ENCODE measurements at regions not wholly inside any gene's neighbourhood (a gene's known extent, or its start where the extent isn't known, plus 50 kb on each side); places are given as distances from the start of the nearest gene placed in this dataset.
"Not testable (repeated sequence)": the region's sequence is repeated elsewhere in the genome, so short reads cannot be mapped to it uniquely, and the experiment has no call there.

DNA sequence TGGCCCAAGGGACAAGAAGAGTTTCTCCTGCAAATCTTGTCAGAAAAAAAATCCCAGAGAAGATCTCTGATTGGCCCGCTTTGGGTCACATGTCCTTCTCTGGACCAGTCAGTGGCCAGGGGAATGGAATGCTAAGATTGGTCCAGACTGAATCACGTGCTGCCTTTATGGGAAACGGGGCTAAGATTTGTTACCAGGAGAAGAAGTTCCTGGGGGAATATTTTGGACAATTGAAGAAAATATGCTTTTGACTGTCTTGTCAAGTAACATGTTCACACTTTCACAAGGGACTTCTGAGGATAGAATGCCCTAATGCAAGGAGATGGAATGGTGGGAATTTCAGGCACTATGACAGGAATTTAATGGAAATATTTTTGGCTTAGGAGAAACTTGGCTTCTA is 74.1 kb upstream of the SH3PXD2B start:
- peak; percentile 57 for DNase-seq (ENCODE audit: low spot score)

DNA sequence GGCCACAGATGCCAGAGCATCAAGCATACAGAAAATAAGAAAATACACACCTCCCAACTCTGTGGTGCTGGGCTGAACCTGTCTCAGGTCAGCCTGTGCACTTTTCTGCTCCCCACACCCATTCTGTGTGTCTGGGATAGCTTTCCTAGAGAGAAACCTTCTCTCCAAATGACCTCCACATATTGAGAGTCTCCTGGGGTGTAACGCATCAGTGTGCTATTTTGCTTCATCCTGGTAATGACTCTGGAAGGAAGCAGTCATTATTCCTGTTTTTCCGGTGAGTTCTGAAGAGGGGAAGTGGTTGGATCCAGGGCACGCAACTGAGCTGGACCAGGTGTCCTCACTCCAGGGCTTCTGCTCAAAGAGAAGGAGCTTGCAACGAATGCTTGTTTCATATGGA is 73.2 kb upstream of the SH3PXD2B start:
- DNase-seq (ENCODE audit: low spot score) = peak; percentile 4

GRCh38 chr5:172525996-172526360 is 71.7 kb upstream of the SH3PXD2B start:
- DNase-seq (ENCODE audit: low spot score) = no peak

GRCh38 chr5:172525307-172525995 is 71.1 kb upstream of the SH3PXD2B start:
- DNase-seq (ENCODE audit: low spot score) = no peak

GRCh38 chr5:172524573-172525021 is 70.3 kb upstream of the SH3PXD2B start:
- peak; percentile 6 for DNase-seq (ENCODE audit: low spot score)

DNA sequence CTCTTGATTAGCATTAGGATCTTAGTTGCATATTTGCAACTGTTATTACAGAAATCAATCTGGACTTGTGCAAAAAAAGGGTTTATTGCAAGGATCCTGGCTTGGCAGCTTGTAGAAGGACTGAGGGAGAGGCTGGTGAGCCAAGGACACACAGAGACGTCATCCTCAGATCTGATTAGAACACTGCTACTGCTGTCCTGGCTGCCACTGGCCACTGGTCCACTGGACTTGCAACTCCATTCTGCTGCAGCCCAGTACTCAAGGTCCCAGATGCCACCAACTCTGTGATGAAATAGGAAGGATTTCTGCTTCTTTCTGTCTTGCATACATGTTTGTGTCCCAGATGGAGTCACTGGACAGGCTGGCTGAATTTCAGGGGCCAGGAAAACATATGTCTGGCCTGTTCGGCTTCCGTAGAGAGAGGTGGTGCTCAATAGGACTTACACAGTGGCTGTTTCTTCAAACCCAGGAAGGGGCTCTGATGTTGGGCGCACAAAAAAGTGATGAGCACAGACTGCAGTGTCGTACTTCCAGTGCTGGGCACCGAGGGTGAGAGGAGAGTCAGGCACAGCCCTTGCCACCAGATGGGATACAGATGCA is 68.9 kb upstream of the SH3PXD2B start:
- DNase-seq (ENCODE audit: low spot score) = peak; percentile 3

DNA sequence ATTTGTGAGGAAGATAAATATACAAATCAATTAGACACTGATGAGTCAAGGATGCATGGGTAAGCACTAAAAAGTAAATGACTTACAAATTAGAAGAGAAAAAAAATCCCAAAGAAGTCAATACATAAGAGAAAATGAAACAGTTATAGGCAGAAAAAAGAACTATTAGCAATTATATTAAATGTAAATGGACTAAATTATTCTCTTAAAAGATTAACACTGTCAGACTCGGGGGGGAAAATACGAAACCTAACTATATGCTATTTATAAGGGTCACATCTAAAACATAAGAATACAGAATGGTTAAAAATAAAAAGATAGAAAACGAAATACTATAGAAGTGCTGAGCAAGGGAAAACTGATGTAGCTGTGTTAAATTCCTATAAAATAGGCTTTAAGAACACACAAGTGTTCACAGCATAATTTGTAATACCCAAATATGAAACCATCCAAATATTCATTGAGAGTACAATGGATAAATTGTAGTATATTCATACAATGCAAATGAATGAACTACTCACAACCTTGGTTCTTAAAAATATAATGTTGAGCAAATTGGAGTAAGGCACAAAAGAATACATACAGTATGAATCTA is 67.1 kb upstream of the SH3PXD2B start:
- DNase-seq (ENCODE audit: low spot score) = no peak

DNA sequence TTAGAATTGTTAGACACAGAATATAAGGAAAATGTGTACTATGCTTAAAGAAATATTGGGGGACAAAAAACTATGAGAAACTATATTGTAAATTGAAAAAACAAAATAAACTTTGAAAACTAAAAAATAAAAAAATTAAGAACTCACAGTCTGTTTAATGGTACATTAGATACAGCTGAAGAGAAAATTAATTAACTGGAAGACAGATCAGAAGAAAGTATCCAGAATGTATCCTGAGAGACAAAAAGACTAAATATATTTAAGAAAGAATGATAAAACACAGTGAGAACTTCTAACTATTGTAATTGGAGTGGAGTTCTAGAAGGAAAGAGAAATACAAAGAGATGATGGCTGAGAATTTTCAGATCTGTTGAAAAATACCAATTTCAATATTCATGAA is 57.6 kb upstream of the SH3PXD2B start:
- DNase-seq (ENCODE audit: low spot score) = no peak

DNA sequence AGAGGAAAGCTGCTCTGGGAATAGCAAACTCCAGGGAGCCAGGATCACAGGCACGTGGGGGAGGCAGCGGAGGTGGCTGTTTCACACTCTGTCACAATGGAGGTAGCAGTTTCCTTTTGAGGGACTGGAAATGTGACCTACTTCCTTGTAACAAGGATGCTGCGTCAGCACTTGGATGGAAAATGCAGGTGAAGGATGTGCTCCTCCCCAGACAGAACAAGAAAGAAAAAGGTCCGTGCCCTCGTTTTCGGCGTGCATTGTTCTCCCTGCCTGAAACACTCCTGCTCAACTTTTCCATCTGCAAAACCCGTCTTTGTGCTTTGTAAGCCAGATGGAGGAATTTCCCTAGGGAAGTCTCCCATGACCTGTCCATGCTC is 55.1 kb upstream of the SH3PXD2B start:
- DNase-seq (ENCODE audit: low spot score) = no peak

- DNase-seq (ENCODE audit: low spot score) = peak; percentile 3
These were observed 54.4 kb upstream of the SH3PXD2B start for GRCh38 chr5:172508471-172509404.

DNA sequence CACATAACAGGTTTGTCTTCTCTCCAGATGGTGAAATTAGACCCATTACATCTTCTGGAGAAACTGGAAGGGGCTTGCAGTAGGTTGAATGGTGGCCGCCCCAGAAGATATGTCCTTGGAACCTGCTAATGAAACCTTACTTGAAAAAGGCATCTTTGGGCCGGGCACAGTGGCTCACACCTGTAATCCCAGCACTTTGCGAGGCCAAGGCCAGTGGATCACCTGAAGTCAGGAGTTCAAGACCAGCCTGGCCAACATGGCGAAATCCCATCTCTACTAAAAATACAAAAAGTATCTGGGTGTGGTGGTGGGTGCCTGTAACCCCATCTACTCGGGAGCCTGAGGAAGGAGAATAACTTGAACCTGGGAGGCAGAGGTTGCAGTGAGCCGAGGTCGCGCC is 53.2 kb upstream of the SH3PXD2B start:
- not testable (repeated sequence) for DNase-seq (ENCODE audit: low spot score)

- peak; percentile 4 for DNase-seq (ENCODE audit: low spot score)
These were observed 52.6 kb upstream of the SH3PXD2B start for GRCh38 chr5:172506921-172507320.

GRCh38 chr5:172506251-172506650 is 51.9 kb upstream of the SH3PXD2B start:
- peak; percentile 4 for DNase-seq (ENCODE audit: low spot score)

DNA sequence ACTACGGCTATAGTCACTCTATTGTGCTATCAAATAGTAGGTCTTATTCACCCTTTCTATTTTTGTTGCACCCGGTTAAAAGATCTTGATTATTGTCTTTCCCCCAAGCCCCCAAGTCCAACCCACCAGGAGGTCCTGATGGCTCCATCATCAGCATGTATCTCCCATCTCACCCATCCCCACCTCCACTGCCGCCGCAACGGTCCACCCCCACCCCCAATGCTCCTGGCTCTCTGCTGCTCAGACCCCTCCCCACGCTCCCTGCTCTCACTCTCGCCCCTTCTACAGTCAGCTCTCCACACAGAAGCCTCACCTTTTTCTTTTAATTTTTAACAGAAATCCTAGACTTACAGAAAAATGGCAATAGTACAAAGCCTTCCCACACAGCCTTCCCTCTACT is 51.5 kb upstream of the SH3PXD2B start:
- DNase-seq (ENCODE audit: low spot score) = no peak

- peak; percentile 3 for DNase-seq (ENCODE audit: low spot score)
These were observed 51.1 kb upstream of the SH3PXD2B start for GRCh38 chr5:172505403-172505759.

DNA sequence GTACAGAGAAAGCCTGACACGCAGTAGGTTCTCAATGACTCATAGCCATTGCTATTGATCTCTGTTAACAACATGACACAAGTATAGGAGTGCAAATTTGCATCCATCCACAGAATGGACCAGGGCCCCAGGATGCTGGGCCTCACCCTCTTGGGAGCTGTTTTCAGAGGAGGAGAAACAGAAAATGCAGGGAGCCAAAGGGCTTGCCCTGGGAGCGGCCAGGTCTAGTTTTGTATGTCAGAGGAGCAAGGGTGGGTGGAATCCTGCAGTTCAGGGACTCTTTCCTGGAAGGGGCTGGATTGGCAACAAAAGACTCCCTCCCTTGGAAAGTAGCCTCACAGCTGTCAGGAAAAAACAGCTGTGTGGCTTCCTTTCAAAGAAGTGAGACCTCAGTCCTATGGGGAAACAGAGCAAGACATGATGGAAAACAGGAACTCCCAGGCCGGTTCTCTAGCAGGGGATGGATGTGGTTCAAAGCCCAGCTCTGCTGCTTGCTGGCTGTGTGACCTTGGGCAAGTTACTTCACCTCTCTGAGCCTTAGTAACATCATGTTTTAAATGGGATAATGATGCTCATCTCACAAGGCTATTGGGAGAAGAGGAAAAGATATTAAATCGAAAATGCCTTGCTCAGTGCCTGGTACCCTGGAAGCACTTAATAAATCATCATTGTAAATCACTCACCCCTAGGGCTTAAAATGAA is 50.5 kb upstream of the SH3PXD2B start:
- peak; percentile 7 for DNase-seq (ENCODE audit: low spot score)

GRCh38 chr5:172503925-172504700 is 49.8 kb upstream of the SH3PXD2B start:
- DNase-seq (ENCODE audit: low spot score) = peak; percentile 9

All from AG20443 (cell line).